ENCODE measurements at regions not wholly inside any gene's neighbourhood (a gene's known extent, or its start where the extent isn't known, plus 50 kb on each side); places are given as distances from the start of the nearest gene placed in this dataset.

DNA sequence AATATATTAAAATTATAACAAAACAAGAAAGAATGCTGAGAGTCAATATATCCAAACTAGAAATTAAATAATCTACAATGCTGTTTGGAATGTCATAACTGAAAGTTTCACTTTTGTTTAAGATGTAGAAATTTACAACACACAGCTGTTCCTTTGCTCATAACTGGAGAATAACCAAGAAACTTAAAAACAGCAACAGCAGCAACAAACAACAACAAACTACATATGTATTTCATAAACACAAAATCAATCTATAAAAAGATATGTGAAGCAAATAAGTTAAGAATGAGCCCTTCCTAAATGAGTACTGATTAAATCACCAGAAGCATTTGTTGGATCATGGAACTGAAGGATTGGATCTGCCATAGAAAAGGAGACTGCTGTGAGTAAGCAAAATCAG, 456.5 kb upstream of the ZNF804A start:
- TF ChIP-seq EZH2 (IDR thresholded peaks at IDR 0.05; ENCODE audit: insufficient read depth, poor library complexity, severe bottlenecking) (no peak), EZH2phosphoT487 (IDR thresholded peaks at IDR 0.05; ENCODE audit: insufficient read depth, low read depth) (no peak)

Measured in GM23248 (cell line).